IgD-negative memory B cell (primary cell): ENCODE measurements at regions not wholly inside any gene's neighbourhood (a gene's known extent, or its start where the extent isn't known, plus 50 kb on each side); places are given as distances from the start of the nearest gene placed in this dataset.
"Not testable (repeated sequence)": the region's sequence is repeated elsewhere in the genome, so short reads cannot be mapped to it uniquely, and the experiment has no call there.

Experiments
- H3K27ac Mint-ChIP-seq, 3 donors: one replicate each; pipeline ENCODE4 v1.8.0; 2020 to 2022; ENCODE audit warnings: mild to moderate bottlenecking in 3 of 3, mixed read lengths in 3 of 3, moderate library complexity in 1 of 3
- H3K27me3 Mint-ChIP-seq: one replicate; pipeline ENCODE4 v1.8.0; 2021; ENCODE audit warnings: mixed read lengths
- H3K36me3 Mint-ChIP-seq: one replicate; pipeline ENCODE4 v1.8.0; 2020; ENCODE audit warnings: mild to moderate bottlenecking, mixed read lengths
- H3K4me1 Mint-ChIP-seq, 3 donors: one replicate each; pipeline ENCODE4 v1.8.0; 2020 to 2022; ENCODE audit warnings: mixed read lengths in 3 of 3, mild to moderate bottlenecking in 1 of 3
- H3K4me3 Mint-ChIP-seq, 4 donors: one replicate each; pipeline ENCODE4 v1.8.0; 2020 to 2022; ENCODE audit warnings: mild to moderate bottlenecking in 4 of 4, mixed read lengths in 4 of 4, moderate library complexity in 3 of 4
- H3K9me3 Mint-ChIP-seq, 3 donors: one replicate each; pipeline ENCODE4 v1.8.0; 2020 to 2021; ENCODE audit warnings: mixed read lengths in 3 of 3, mild to moderate bottlenecking in 1 of 3

- no peak overlapping the region for H3K27ac Mint-ChIP-seq
- H3K36me3 Mint-ChIP-seq = no peaks in the 10 kb centered on the region
- H3K4me3 Mint-ChIP-seq = no peak overlapping the region
- no peaks in the 10 kb centered on the region for H3K4me1 Mint-ChIP-seq
- no peaks in the 10 kb centered on the region for H3K27me3 Mint-ChIP-seq
- peaks cover 0 to 3% (median 0%) of the 10 kb centered on the region in 3 donors for H3K9me3 Mint-ChIP-seq
Measured at GRCh38 chr3:144953959-144954358, 982.3 kb downstream of the DIPK2A start.

DNA sequence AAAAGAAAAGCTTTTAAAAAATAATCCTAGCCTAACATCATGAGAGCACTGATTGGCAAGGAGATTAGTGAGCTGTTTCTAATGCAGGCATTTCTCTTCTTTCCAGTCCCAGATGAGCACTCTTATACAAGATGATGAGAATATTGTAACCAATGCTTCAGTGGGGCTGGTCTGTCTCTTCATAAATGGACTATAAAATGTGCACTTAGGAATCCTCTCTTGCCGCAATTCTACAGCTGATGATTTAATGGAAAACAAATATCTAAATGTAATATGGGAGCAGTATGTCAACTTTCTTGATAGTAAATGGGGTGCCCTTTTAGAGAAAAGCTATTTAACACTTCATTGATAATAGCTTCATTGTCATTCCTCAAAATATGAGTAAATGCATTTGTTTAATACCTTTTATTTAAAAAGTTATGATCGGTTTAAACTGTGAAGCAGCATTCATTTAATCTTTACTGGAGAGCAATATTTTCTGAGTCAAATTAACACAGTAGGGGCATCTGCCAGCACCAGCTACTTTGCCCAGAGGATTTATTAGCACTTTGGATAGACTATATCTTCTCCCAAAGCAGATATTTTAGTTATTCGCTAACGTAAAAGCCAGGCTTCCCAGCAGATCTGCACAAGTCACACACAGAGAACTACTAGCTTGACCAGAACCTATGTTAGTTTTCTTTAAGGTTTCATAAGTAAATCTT is 985.9 kb downstream of the DIPK2A start:
- Mint-ChIP-seq H3K4me3 (no peak overlapping the region), H3K27me3 (no peaks in the 10 kb centered on the region), H3K9me3 (no peaks in the 10 kb centered on the region), H3K4me1 (no peaks in the 10 kb centered on the region), H3K36me3 (no peaks in the 10 kb centered on the region), H3K27ac (no peak overlapping the region)

DNA sequence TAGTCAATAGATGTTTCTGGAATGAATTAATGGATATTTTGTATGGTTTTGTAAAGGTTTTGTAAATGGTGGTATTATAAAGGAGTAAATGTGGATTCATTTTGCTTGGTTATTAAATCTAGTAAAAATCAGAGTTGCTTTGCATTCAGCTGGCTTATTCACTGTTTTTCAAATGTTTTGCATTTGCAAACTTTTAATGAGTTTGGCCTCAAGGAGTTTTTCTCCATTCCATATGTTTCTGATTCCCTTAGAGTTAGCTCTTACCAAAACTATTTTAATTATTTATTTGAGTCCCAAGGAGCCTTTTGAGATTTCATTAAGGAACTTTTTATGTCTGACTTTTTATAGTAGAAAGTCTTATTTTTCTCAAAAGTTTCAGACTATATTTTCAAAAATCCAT is 992.2 kb downstream of the DIPK2A start:
- H3K9me3 Mint-ChIP-seq = no peaks in the 10 kb centered on the region
- no peak overlapping the region for H3K4me3 Mint-ChIP-seq
- no peaks in the 10 kb centered on the region for H3K27me3 Mint-ChIP-seq
- no peaks in the 10 kb centered on the region for H3K36me3 Mint-ChIP-seq
- H3K27ac Mint-ChIP-seq = no peak overlapping the region
- H3K4me1 Mint-ChIP-seq = no peaks in the 10 kb centered on the region

GRCh38 chr3:144966560-144966959 is 994.9 kb downstream of the DIPK2A start:
- Mint-ChIP-seq H3K9me3 (peaks cover 0 to 2% (median 0%) of the 10 kb centered on the region in 3 donors), H3K27me3 (no peaks in the 10 kb centered on the region), H3K27ac (no peak overlapping the region), H3K36me3 (no peaks in the 10 kb centered on the region), H3K4me1 (no peaks in the 10 kb centered on the region), H3K4me3 (no peak overlapping the region)

DNA sequence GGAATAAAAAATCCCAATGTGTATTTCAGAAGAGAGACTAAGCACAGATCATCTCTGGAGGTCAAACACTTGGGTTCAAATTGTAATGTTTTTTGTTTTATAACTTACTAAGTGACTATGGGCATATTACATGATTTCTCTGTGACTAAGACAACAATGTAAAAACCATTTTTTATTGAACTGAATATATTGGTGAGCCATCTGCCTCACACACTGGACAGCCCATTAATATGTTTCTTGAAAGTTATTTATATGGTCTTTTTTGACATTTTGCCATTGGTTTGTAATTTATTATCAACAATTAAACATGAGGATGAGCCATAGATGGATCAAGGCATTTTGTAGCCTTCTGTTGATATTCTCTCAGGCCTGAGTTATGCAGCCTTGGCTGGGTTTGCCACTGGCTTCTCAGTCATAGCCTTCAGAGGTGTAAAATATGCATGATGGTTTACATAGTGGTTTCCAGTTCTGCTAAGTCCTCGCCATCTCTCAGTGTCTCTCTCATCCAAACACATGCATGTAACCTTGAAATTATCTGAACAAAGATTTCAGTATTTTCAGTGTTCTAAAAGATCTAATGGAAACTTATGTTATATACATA is 997.2 kb downstream of the DIPK2A start:
- H3K27ac Mint-ChIP-seq = no peak overlapping the region
- H3K9me3 Mint-ChIP-seq = peaks cover 0 to 3% (median 2%) of the 10 kb centered on the region in 3 donors
- no peaks in the 10 kb centered on the region for H3K27me3 Mint-ChIP-seq
- H3K4me3 Mint-ChIP-seq = no peak overlapping the region
- H3K36me3 Mint-ChIP-seq = no peaks in the 10 kb centered on the region
- no peaks in the 10 kb centered on the region for H3K4me1 Mint-ChIP-seq

- H3K27ac Mint-ChIP-seq, H3K27me3 Mint-ChIP-seq, H3K4me3 Mint-ChIP-seq, H3K36me3 Mint-ChIP-seq, H3K9me3 Mint-ChIP-seq, H3K4me1 Mint-ChIP-seq: not testable (repeated sequence)
Measured at GRCh38 chr3:144984481-144984880, 1012.9 kb downstream of the DIPK2A start.

DNA sequence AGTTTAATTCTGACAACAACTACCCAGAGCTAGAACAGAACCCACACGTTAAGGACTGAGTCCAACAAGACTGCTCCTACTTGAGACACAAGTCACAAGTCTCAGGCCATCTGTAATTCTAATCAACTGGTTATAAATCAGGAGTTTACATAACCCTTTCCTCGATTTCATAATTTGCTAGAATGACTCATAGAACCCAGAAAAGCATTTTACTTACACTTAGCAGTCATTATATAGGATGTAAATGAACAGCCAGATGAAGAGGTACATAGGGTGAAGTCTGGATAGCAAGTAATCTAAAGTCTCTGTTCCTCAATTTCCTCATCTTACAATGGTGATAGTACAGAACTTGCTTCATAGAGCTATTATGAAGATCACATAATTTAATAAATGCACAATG is 1018.2 kb downstream of the DIPK2A start:
- Mint-ChIP-seq H3K4me1 (no peaks in the 10 kb centered on the region), H3K27ac (no peak overlapping the region), H3K9me3 (peaks cover 1 to 5% (median 1%) of the 10 kb centered on the region in 3 donors), H3K27me3 (no peaks in the 10 kb centered on the region), H3K36me3 (no peaks in the 10 kb centered on the region), H3K4me3 (no peak overlapping the region)

DNA sequence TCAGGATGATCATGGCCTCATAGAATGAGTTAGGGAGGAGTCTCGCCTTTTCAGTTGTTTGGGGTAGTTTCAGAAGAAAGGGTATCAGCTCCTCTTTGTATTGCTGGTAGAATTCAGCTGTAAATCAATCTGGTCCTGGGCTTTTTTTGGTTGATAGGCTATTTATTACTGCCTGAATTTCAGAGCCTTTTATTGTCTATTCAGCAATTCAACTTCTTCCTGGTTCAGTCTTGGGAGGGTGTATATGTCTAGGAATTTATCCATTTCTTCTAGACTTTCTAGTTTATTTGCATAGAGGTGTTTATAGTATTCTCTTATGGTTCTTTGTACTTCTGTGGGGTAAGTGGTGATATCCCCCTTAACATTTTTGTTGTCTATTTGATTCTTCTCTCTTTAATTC is 1024.2 kb downstream of the DIPK2A start:
- Mint-ChIP-seq H3K4me1 (no peaks in the 10 kb centered on the region), H3K4me3 (no peak overlapping the region), H3K9me3 (peaks cover 1 to 7% (median 6%) of the 10 kb centered on the region in 3 donors), H3K27me3 (no peaks in the 10 kb centered on the region), H3K36me3 (no peaks in the 10 kb centered on the region), H3K27ac (no peak overlapping the region)

DNA sequence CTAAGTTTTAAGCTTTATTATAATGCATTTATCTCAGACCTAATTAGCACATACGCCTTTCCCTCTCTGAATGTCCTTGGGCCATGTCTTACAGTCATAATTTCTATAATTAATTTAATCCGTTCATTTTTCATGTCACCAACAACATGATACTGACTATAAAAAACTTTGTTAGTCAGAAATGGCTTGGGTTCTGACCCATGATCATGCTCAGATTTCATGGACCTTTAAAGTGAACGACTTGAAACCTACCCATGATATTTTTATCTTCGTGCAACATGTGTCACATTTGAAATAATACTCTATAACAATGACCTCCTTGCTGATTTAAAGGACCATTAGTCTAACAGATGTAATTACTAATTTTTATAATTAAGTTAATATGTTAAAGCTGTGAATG is 1033.8 kb downstream of the DIPK2A start:
- no peak overlapping the region for H3K27ac Mint-ChIP-seq
- no peaks in the 10 kb centered on the region for H3K4me1 Mint-ChIP-seq
- peaks cover 2 to 8% (median 7%) of the 10 kb centered on the region in 3 donors for H3K9me3 Mint-ChIP-seq
- H3K27me3 Mint-ChIP-seq = no peaks in the 10 kb centered on the region
- no peaks in the 10 kb centered on the region for H3K36me3 Mint-ChIP-seq
- no peak overlapping the region for H3K4me3 Mint-ChIP-seq

DNA sequence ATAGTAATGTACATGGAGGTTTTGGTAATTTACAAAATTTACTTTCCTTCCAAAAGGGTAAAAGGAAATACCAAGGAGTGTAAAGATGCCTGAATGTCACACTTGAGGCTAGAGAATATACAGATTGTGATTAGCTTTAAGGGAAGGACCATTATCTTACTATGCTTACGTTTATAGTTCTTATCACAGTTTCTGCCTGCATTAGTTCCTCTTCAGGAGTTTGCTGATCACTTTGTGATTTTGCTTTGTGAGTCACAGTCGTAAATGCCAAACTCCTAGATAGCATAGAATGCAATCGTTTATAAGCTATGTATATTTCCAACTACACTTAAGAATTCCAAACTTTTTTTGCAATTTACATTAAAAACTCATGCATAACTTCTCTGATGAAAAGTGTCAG is 1034.6 kb downstream of the DIPK2A start:
- Mint-ChIP-seq H3K27me3 (no peaks in the 10 kb centered on the region), H3K27ac (no peak overlapping the region), H3K4me1 (no peaks in the 10 kb centered on the region), H3K36me3 (no peaks in the 10 kb centered on the region), H3K9me3 (peaks cover under 1 to 6% (median 6%) of the 10 kb centered on the region in 3 donors), H3K4me3 (no peak overlapping the region)

GRCh38 chr3:145013931-145014330 is 1042.3 kb downstream of the DIPK2A start:
- no peaks in the 10 kb centered on the region for H3K36me3 Mint-ChIP-seq
- H3K27ac Mint-ChIP-seq = no peak overlapping the region
- no peak overlapping the region for H3K4me3 Mint-ChIP-seq
- H3K4me1 Mint-ChIP-seq = no peaks in the 10 kb centered on the region
- H3K9me3 Mint-ChIP-seq = no peaks in the 10 kb centered on the region
- H3K27me3 Mint-ChIP-seq = no peaks in the 10 kb centered on the region

- no peak overlapping the region for H3K27ac Mint-ChIP-seq
- no peaks in the 10 kb centered on the region for H3K27me3 Mint-ChIP-seq
- no peaks in the 10 kb centered on the region for H3K36me3 Mint-ChIP-seq
- H3K9me3 Mint-ChIP-seq = no peaks in the 10 kb centered on the region
- no peaks in the 10 kb centered on the region for H3K4me1 Mint-ChIP-seq
- no peak overlapping the region for H3K4me3 Mint-ChIP-seq
Measured at GRCh38 chr3:145015253-145015652, 1043.6 kb downstream of the DIPK2A start.

GRCh38 chr3:145017959-145018358 is 1046.3 kb downstream of the DIPK2A start:
- Mint-ChIP-seq H3K4me3 (no peak overlapping the region), H3K27me3 (no peaks in the 10 kb centered on the region), H3K9me3 (no peaks in the 10 kb centered on the region), H3K4me1 (peaks cover 0 to 2% (median 0%) of the 10 kb centered on the region in 3 donors), H3K27ac (no peak overlapping the region), H3K36me3 (no peaks in the 10 kb centered on the region)

GRCh38 chr3:145022447-145022846 is 1050.8 kb downstream of the DIPK2A start:
- no peaks in the 10 kb centered on the region for H3K36me3 Mint-ChIP-seq
- no peak overlapping the region for H3K27ac Mint-ChIP-seq
- H3K4me1 Mint-ChIP-seq = peaks cover 0 to 2% (median 0%) of the 10 kb centered on the region in 3 donors
- no peaks in the 10 kb centered on the region for H3K9me3 Mint-ChIP-seq
- H3K4me3 Mint-ChIP-seq = no peak overlapping the region
- no peaks in the 10 kb centered on the region for H3K27me3 Mint-ChIP-seq

- Mint-ChIP-seq H3K36me3 (no peaks in the 10 kb centered on the region), H3K27ac (no peak overlapping the region), H3K4me1 (peaks cover 0 to 2% (median 0%) of the 10 kb centered on the region in 3 donors), H3K27me3 (no peaks in the 10 kb centered on the region), H3K4me3 (no peak overlapping the region), H3K9me3 (peaks cover 0 to 2% (median 2%) of the 10 kb centered on the region in 3 donors)
Measured at GRCh38 chr3:145024700-145025099, 1053.1 kb downstream of the DIPK2A start.

GRCh38 chr3:145027186-145027585 is 1055.6 kb downstream of the DIPK2A start:
- H3K36me3 Mint-ChIP-seq, H3K4me1 Mint-ChIP-seq, H3K27me3 Mint-ChIP-seq, H3K9me3 Mint-ChIP-seq, H3K4me3 Mint-ChIP-seq: not testable (repeated sequence)
- peak overlapping the region in 1 of 3 donors; percentile 28 for H3K27ac Mint-ChIP-seq
